T-helper 2 cell (primary cell): ENCODE measurements at regions not wholly inside any gene's neighbourhood (a gene's known extent, or its start where the extent isn't known, plus 50 kb on each side); places are given as distances from the start of the nearest gene placed in this dataset.
A peak's percentile ranks its signal among the peaks of the same experiment; 100 is the strongest.
"Not testable (repeated sequence)": the region's sequence is repeated elsewhere in the genome, so short reads cannot be mapped to it uniquely, and the experiment has no call there.

Experiments used
- DNase-seq, 5 experiments: peaks; one replicate each; pipeline versions ENCODE4 v3.0.0 to v3.0.0-alpha.2; 2012 to 2022

- peak in 1 of 5 experiments; percentile 17 for DNase-seq
These were observed 106.0 kb downstream of the MEX3B start for GRCh38 chr15:81939604-81940440.

- no peak for DNase-seq
These were observed 108.6 kb downstream of the MEX3B start for GRCh38 chr15:81937189-81937588.

GRCh38 chr15:81930582-81931369 lies 115.0 kb downstream of the MEX3B start:
- no peak for DNase-seq

- no peak for DNase-seq
These were observed 116.3 kb downstream of the MEX3B start for GRCh38 chr15:81929557-81929956.

- DNase-seq: no peak
These were observed 118.8 kb downstream of the MEX3B start for GRCh38 chr15:81926981-81927380.

GRCh38 chr15:81924729-81925128 lies 121.1 kb downstream of the MEX3B start:
- no peak for DNase-seq

GRCh38 chr15:81923561-81924350 lies 122.1 kb downstream of the MEX3B start:
- DNase-seq: no peak

GRCh38 chr15:81922143-81922542 lies 123.7 kb downstream of the MEX3B start:
- DNase-seq: no peak

GRCh38 chr15:81921163-81921562 lies 124.7 kb downstream of the MEX3B start:
- no peak for DNase-seq

- not testable (repeated sequence) for DNase-seq
These were observed 127.1 kb downstream of the MEX3B start for GRCh38 chr15:81918767-81919166.

- no peak for DNase-seq
These were observed 129.4 kb downstream of the MEX3B start for GRCh38 chr15:81916451-81916850.

GRCh38 chr15:81915990-81916389 lies 129.8 kb downstream of the MEX3B start:
- no peak for DNase-seq

GRCh38 chr15:81914734-81915256 lies 131.0 kb downstream of the MEX3B start:
- DNase-seq: no peak

GRCh38 chr15:81914333-81914732 lies 131.5 kb downstream of the MEX3B start:
- DNase-seq: no peak

- no peak for DNase-seq
These were observed 134.5 kb downstream of the MEX3B start for GRCh38 chr15:81911022-81911971.

GRCh38 chr15:81910355-81911021 lies 135.3 kb downstream of the MEX3B start:
- no peak for DNase-seq

- DNase-seq: no peak
These were observed 136.8 kb downstream of the MEX3B start for GRCh38 chr15:81909011-81909358.

GRCh38 chr15:81908111-81908510 lies 137.7 kb downstream of the MEX3B start:
- no peak for DNase-seq

- no peak for DNase-seq
These were observed 138.3 kb downstream of the MEX3B start for GRCh38 chr15:81907521-81907920.

GRCh38 chr15:81905889-81906288 lies 139.9 kb downstream of the MEX3B start:
- no peak for DNase-seq

- DNase-seq: no peak
These were observed 144.5 kb downstream of the MEX3B start for GRCh38 chr15:81901319-81901718.
